Panc1 (cell line): ENCODE measurements at regions not wholly inside any gene's neighbourhood (a gene's known extent, or its start where the extent isn't known, plus 50 kb on each side); places are given as distances from the start of the nearest gene placed in this dataset.

Experiments
- CTCF ChIP-seq: fragments of 450-650 bp; IDR thresholded peaks from 2 replicates; pipeline ENCODE4 v1.5.1; 2017; ENCODE audit warnings: mild to moderate bottlenecking
- REST ChIP-seq, 2 experiments: IDR thresholded peaks; 2 replicates each; pipeline ENCODE4 v1.6.1; 2011 to 2012; ENCODE audit warnings: low read depth in 2 of 2, control low read depth in 1 of 2, low read length in 1 of 2, mild to moderate bottlenecking in 1 of 2, moderate library complexity in 1 of 2; ENCODE audit not compliant: insufficient read depth in 1 of 2

- TF ChIP-seq CTCF (no peak), REST (IDR thresholded peaks at IDR 0.05; ENCODE audit: insufficient read depth in 1 of 2, low read depth in 2 of 2, low read length in 1 of 2) (no peak)
Observed at GRCh38 chr20:16678779-16679178, 51.0 kb upstream of the SNRPB2 start.
